Ascending aorta (tissue), 2 donors: ENCODE measurements at regions not wholly inside any gene's neighbourhood (a gene's known extent, or its start where the extent isn't known, plus 50 kb on each side); places are given as distances from the start of the nearest gene placed in this dataset.

Experiments
- DNase-seq, 2 donors: peaks; one replicate each; pipeline ENCODE4 v3.0.0-alpha.2; 2019; ENCODE audit warnings: low spot score in 2 of 2
- H3K27ac ChIP-seq, 2 donors: fragments of 200-600 bp; sonication (generic); one replicate each; pipeline ENCODE4 v1.5.1; 2016 to 2017; ENCODE audit warnings: mild to moderate bottlenecking in 1 of 2
- H3K27me3 ChIP-seq: fragments of 200-600 bp; sonication (generic); one replicate; pipeline ENCODE4 v1.5.1; 2017
- H3K36me3 ChIP-seq, 2 donors: fragments of 200-600 bp; sonication (generic); one replicate each; pipeline ENCODE4 v1.5.1; 2016
- H3K4me1 ChIP-seq, 2 donors: fragments of 200-600 bp; sonication (generic); one replicate each; pipeline ENCODE4 v1.5.1; 2016 to 2017; ENCODE audit warnings: mild to moderate bottlenecking in 1 of 2
- H3K4me3 ChIP-seq, 2 donors: fragments of 200-600 bp; sonication (generic); one replicate each; pipeline ENCODE4 v1.5.1; 2016 to 2017; ENCODE audit warnings: mild to moderate bottlenecking in 1 of 2
- H3K9me3 ChIP-seq, 2 donors: fragments of 200-600 bp; sonication (generic); one replicate each; pipeline ENCODE4 v1.5.1; 2016
- intact Hi-C: fragments of 100-400 bp; cut with DNase I; formaldehyde crosslinking; loops from one replicate; pipeline ENCODE4 v1.15.1; 2023
- TF ChIP-seq, protein P1 (sequence below), 3 experiments: fragments of 200-600 bp in 2 of 3; fragments of 450-650 bp in 1 of 3; sonication (generic) in 2 of 3; IDR thresholded peaks; one replicate each; pipeline ENCODE4 v1.5.1; 2016 to 2019; ENCODE audit warnings: antibody characterized with exemption in 3 of 3, mild to moderate bottlenecking in 1 of 3, moderate library complexity in 1 of 3

DNA sequence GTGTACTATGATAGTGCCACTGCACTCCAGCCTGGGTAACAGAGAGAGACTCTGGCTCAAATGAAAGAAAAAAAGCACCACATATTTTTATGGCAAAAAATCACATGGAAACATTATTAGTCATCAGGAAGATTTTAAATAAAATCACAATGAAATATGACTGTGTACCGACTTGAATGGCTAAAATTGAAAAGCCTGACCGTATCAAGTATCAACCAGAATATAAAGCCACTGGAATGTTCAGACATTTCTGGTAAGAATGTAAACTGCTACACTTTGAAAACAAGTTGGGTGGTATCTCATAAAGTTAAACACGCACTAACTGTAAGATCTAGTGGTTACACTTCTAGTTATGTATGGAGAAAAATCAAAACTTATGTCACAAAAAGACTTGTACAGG, 306.7 kb upstream of the MBL2 start:
- no peaks in the 10 kb centered on the region for H3K27me3 ChIP-seq
- DNase-seq: no peak
- H3K4me1 ChIP-seq: no peaks in the 10 kb centered on the region
- H3K27ac ChIP-seq: no peak overlapping the region
- intact Hi-C loops: no loop called here
- H3K4me3 ChIP-seq: no peak overlapping the region
- no peaks in the 10 kb centered on the region for H3K36me3 ChIP-seq
- TF ChIP-seq, protein P1, sequence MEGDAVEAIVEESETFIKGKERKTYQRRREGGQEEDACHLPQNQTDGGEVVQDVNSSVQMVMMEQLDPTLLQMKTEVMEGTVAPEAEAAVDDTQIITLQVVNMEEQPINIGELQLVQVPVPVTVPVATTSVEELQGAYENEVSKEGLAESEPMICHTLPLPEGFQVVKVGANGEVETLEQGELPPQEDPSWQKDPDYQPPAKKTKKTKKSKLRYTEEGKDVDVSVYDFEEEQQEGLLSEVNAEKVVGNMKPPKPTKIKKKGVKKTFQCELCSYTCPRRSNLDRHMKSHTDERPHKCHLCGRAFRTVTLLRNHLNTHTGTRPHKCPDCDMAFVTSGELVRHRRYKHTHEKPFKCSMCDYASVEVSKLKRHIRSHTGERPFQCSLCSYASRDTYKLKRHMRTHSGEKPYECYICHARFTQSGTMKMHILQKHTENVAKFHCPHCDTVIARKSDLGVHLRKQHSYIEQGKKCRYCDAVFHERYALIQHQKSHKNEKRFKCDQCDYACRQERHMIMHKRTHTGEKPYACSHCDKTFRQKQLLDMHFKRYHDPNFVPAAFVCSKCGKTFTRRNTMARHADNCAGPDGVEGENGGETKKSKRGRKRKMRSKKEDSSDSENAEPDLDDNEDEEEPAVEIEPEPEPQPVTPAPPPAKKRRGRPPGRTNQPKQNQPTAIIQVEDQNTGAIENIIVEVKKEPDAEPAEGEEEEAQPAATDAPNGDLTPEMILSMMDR (IDR thresholded peaks at IDR 0.05): no peak
- no peaks in the 10 kb centered on the region for H3K9me3 ChIP-seq

DNA sequence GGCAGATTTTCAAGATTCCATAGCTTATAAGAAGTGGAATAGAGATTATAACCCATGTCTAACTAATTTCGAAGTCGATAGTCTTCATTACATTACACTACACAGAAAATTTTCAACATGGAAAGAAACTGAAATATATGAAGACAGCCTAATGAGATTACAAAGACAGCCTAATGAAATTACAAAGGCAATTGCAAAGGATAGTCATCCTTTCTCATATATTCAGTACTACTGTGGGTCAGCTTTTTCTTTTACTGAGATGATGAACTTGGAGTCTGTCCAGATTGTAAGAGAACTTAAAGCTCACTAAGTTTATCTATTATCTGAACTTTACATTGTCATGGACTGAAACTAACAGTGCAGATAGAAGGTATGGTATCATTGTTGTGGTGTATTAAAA, 304.4 kb upstream of the MBL2 start:
- TF ChIP-seq, protein P1 (IDR thresholded peaks at IDR 0.05): no peak
- Histone ChIP-seq H3K27ac (no peak overlapping the region), H3K9me3 (no peaks in the 10 kb centered on the region), H3K4me1 (no peaks in the 10 kb centered on the region), H3K4me3 (no peak overlapping the region), H3K27me3 (no peaks in the 10 kb centered on the region), H3K36me3 (no peaks in the 10 kb centered on the region)
- intact Hi-C loops: no loop called here
- DNase-seq: no peak

DNA sequence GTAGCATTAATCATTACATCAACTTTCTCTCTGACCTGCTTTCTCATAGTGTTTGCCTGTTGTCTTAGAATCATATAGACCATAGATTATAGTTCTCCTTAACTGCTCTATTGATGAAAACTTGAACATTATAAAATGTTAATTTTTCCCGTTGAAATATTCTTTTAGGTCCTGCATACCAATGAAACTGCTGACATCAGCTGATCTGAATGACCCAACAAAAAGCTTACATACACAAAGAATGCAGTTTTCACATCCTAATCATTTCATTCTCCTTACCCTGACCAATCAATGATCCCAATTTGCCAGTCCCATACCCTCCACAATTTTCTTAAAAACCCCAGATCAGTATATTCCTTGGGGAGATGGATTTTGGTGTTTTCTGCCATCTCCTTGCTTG, 302.9 kb upstream of the MBL2 start:
- no peaks in the 10 kb centered on the region for H3K36me3 ChIP-seq
- no peaks in the 10 kb centered on the region for H3K4me1 ChIP-seq
- TF ChIP-seq, protein P1 (IDR thresholded peaks at IDR 0.05): no peak
- no peak overlapping the region for H3K27ac ChIP-seq
- H3K4me3 ChIP-seq: no peak overlapping the region
- no peaks in the 10 kb centered on the region for H3K9me3 ChIP-seq
- H3K27me3 ChIP-seq: no peaks in the 10 kb centered on the region
- no peak for DNase-seq
- intact Hi-C loops: no loop called here

DNA sequence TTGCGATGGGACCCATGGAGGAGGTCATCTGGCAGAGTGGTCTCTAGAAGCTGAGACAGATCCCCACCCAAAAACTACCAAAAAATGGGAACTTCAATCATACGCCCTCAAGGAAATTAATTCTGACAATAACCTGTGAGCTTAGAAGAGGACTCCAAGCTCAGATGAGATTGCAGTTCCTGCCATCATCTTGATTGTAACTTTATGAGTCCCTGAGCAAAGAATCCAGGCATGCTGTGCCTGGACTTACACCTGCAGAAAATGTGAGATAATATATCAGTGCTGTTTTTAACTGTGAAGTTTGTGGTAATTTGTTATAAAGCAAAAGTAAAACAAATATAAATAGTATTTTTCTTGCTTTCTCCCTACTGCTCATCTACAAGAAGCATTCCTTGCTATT, 299.6 kb upstream of the MBL2 start:
- Histone ChIP-seq H3K9me3 (no peaks in the 10 kb centered on the region), H3K27me3 (no peaks in the 10 kb centered on the region), H3K4me1 (no peaks in the 10 kb centered on the region), H3K36me3 (no peaks in the 10 kb centered on the region), H3K27ac (no peak overlapping the region), H3K4me3 (no peak overlapping the region)
- intact Hi-C loops: no loop called here
- TF ChIP-seq, protein P1 (IDR thresholded peaks at IDR 0.05): no peak
- no peak for DNase-seq

DNA sequence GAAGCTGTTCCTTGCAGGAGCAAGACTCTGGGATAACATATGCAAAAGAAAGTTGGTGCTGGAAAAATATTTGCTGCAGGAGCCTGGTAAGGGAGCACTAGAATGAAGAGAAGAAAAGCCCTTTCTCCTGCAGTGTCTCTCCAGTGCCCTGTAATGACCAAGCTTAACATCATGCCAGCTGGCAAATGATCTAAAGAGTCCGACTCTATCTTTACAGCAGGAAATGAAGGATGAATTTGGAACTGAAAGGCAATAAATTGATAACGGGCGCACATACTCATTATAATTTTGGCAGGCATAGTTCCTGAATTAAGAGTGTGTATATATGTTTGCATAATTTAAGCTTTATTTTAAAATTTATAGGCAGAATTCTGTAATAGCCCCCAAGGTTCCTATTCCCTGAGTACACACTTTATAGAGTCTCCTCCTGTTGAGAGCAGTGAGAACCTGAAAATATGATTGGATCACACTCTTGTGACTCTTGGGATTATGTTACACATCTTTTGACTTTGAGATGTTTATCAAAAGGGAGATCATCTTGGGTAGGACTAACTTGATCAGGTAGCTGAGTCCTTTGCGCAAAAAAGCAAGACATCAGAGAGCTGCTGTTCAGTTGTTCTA, 299.0 kb upstream of the MBL2 start:
- TF ChIP-seq, protein P1 (IDR thresholded peaks at IDR 0.05): no peak
- no peak for DNase-seq

DNA sequence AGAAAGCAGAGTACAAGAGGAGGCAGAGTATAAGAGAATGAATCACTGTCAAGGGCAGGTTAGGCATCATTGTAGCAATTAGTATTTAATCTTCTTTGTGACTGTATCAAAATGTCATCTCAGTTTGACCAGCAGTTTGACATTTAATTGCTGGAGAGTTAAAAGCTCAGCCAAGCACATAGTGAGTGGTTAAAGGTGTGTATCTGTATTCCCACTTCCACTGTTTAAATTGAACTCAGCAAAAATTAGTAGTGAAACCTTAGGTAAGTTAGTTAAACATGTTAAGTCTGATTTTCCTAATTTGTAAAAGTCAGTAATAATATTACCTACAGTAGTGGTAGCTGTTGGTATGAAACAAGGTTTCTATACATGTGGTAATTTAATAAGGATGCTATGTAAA, 296.4 kb upstream of the MBL2 start:
- H3K4me1 ChIP-seq: no peaks in the 10 kb centered on the region
- H3K27me3 ChIP-seq: no peaks in the 10 kb centered on the region
- H3K4me3 ChIP-seq: no peak overlapping the region
- TF ChIP-seq, protein P1 (IDR thresholded peaks at IDR 0.05): no peak
- H3K27ac ChIP-seq: no peak overlapping the region
- DNase-seq: no peak
- no peaks in the 10 kb centered on the region for H3K36me3 ChIP-seq
- intact Hi-C loops: no loop called here
- no peaks in the 10 kb centered on the region for H3K9me3 ChIP-seq

More for the DNA sequence above, 299.0 kb upstream of the MBL2 start:
- Histone ChIP-seq H3K36me3 (no peaks in the 10 kb centered on the region), H3K4me3 (no peak overlapping the region), H3K27ac (no peak overlapping the region), H3K4me1 (no peaks in the 10 kb centered on the region), H3K27me3 (no peaks in the 10 kb centered on the region), H3K9me3 (no peaks in the 10 kb centered on the region)
- intact Hi-C loops: no loop called here
